H4 (cell line): ENCODE measurements at regions not wholly inside any gene's neighbourhood (a gene's known extent, or its start where the extent isn't known, plus 50 kb on each side); places are given as distances from the start of the nearest gene placed in this dataset.
"Not testable (repeated sequence)": the region's sequence is repeated elsewhere in the genome, so short reads cannot be mapped to it uniquely, and the experiment has no call there.

Experiments used
- DNase-seq: peaks from one replicate; pipeline ENCODE4 v3.0.0-alpha.2; 2015; ENCODE audit warnings: low spot score

DNA sequence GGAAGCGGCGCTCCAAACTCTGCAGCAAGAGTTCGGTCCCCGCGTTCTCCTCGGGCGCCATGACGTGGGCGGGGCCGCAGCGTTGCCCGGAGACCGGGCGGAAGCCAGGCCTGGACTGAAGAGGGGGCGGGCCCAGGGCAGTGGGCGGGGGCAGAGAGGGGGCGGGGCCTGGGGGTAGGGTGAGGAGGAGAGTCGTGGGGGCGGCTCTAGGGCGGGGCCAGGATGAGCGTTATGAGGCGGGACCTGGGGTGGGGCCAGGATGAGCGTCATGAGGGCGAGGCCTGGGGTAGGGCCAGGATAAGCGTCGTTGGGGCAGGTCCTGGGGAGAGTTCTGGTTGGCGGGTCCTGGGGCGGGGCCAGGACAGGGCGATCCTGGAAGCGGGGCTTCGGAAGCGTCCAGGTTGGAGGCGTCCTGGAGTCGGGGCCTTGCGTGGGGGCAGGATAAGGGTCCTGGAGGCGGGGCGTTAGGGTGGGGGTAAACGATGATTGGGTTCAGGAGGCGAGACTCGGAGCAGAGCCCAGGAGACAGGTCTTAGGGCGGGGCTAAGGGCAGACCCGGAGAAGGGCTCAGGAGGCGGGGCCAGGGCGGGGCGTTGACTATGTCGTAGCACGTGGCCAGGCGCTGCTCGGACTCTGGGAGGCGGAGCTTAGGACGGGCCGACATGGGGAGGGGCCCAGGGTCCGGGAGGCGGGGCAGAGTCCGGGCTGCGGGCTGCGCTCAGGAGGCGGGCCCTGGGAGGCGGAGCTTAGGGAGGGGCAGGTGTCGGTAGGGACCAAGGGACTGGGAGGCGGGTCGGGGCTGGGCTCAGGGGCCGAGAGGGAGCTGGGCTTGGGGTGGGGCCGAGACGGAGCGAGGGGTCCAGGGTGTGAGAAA lies 131.1 kb upstream of the ALDH3B2 start:
- peak; percentile 93 for DNase-seq

DNA sequence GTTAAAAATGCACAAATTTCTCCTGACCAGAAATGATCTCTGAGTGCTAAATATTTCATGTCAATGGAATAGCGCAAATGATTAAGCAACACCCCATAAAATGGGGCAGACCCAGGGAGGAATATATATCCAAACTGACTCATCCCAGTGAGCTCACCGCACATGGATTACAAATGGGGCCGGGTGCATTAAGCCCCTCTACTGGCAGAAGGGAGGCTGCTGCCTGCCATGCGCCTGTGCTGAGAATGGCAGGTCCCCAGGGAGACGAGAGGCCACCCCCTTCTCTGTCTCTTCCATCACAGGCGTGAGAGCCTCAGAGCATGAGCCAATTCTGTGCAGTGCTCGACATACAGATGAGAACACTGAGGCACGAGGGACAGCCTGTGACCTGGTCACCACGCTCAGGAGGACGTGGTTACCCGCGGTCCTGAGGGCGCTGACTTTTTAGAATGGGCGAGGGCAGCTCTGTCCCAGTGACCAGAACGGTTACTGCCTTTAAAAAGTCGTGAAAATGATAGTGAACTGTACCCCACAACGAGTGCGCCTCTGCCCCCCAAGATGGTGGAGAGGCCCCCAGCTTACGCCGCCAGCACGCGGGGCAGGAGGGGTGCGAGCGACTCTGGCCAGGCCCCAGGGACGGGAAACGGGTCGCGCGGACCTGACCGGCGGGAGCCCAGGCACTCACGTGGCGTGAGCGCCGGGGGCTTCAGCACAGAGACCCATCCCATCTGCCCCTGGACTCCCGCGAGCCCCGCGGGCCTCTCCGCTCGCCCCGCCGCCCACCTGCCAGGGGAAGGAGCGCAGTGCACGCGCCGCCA lies 130.2 kb upstream of the ALDH3B2 start:
- DNase-seq = peak; percentile 22

DNA sequence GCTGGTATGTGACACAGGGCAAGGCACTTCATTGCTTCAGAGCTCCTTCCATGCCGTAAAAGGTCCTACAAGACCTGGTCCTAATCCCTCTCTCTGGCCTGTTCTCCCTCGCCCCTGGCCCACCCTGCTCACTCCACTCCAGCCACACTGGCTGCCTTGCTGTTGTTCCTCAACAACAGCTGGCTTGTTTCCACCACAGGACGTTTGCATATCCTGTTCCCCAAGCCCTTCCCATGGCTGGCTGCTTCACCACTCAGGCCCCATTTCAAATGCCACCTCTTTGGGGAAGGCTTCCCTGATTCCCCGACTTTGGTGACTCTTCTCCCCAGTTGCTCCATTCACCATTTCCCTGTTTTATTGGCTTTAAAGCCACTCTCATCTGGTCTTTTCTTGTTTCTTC lies 129.1 kb upstream of the ALDH3B2 start:
- DNase-seq = not testable (repeated sequence)

DNA sequence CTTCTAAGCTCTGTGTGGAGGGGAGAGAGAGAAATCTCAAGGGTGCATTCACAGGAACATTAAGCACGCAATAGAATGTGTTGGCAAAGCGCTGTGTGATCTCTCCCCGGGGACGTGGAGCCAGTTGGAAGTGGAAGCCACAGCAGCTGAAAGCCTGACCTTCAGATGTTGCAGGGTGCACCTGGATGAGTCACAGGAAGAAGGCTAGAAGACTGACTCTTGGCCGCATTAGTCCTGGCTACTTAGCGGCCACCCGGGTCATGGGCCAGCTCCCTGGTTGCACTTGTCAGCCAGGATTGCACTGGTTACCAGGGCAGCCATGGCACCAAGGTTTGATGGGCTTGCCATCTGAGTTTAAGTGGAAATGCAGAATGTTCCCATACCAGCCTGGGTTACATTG lies 128.6 kb upstream of the ALDH3B2 start:
- DNase-seq = not testable (repeated sequence)

DNA sequence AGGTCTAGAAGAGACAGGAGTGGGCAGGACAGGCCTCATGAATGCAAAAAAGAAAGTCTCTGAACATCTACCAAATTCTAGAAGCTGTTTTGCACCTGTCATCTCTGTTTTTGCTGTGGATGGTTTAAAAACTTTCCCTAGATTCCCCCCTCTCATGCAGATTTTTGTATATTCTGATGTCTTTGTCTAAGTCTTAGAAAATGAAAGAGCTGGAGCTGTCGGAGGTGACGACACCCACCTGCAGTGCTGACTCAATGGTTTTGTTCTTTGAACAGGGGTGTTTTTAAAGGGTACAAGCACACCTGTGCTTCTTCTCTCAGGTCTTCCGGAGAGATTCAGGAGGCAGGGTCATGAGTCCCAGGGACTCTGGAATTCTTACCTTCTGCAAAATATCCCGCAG lies 128.2 kb upstream of the ALDH3B2 start:
- DNase-seq = not testable (repeated sequence)

DNA sequence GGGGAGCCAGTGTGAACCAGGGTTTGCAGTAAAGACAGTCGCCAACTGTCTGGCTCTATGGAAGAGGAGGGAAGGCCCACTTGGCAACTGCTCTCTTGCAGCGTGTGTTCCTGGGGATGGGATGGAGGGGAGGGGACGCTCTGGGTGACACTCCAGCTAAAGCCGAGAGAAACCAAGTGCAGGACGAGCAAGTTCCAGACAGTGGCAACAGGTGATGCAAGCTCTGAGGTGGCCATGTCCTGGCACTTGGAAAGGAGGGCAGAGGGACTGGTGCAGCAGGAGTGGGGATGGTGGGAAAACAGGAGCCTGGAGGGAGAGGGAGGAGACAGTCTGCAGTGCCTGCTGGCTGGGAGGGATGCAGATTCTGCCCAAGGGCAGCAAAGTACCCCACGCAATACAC lies 127.0 kb upstream of the ALDH3B2 start:
- not testable (repeated sequence) for DNase-seq

DNA sequence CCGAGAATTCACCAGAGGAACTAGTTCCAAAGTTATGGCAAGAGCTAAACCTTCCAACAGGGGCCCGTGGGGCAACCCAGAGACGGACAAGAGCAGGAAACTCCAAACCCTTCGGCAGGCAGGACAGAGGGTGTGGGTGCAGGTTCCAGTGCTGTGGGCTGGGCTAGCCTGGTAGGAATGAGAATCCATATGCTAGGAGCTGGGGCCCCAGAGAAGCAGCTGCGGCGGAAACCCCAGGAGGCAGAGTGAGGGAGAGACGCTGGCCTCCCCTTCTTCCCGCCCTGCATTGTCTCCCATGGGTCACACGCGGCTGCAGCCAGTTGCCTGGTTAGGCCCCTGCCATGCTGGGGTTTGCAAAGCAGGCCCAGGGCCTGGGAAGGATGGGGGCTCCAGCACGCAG lies 126.2 kb upstream of the ALDH3B2 start:
- not testable (repeated sequence) for DNase-seq

DNA sequence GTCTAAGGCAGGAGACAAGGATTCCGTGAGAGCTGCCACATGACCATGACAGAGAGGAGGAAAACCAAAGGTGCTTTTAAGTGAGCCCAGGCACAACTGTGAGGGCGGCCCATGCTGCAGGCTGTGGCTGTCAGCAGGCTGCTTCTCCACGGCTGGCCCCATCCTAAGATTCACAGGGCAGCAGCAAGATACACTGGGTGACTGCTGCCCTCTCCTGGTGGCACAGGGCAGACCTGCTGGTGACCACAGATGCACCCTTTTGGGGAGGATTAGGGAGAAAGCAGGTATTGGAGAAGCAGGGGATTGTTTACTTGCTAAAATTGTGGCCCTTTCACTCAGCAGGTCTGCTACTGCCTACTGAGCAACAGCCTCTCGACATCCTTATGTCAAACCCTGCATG lies 125.4 kb upstream of the ALDH3B2 start:
- not testable (repeated sequence) for DNase-seq

DNA sequence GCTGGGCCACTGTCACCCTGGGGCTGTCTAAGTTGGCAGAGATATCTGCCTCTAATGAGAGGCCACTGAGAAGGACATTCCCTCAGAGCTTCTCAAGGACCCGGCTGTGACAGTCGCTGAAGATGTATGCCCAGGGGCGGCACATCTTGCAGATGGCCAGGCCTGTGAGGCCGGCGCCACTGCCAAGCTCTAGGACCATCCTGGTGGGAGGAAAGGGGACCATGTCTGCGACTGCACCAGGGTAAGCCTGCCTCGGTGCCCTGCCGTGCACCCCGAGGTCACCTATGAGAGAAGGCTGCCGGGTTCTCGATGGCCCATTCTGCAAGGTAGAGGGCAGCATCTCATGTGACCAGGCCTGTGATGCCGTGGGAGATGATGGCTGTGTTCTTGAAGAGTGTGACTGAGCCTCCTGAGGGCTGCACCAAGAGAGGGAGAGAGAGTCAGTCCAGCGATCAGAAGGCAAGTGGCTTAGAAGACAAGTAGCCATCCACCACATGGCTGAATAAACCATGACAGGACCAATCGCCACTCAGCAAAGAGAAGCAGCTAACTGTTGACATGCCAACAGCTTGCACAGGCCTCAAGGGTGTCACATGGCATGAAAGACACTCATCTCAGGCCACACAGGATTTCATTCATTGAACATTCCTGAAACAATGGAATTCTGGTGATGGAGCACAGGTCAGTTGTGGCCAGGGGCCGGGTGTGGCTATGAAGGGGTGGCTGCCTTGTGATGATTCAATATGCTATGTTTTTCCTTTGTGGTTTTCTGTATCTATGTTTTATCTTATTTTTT lies 123.5 kb upstream of the ALDH3B2 start:
- DNase-seq = peak; percentile 33

DNA sequence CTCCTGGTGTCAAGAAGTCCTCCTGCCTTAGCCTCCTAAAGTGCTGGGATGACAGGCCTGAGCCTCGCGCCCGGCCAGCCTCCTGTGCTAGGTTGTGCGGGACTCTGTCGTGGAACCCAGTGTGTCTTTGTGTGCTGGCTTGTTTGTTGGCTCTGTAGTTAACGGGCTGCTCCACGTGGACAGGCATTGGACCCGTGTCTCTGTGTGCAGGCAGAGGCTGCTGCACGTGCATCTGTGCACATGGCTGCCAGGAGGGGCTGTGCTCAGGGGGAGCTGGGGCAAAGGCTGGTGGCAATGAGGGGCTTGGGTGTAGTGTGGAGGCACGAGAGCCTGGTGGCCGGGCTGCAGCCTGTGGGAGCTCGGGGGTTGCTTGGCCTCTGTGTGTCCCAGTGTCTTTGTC lies 121.3 kb upstream of the ALDH3B2 start:
- DNase-seq = no peak

DNA sequence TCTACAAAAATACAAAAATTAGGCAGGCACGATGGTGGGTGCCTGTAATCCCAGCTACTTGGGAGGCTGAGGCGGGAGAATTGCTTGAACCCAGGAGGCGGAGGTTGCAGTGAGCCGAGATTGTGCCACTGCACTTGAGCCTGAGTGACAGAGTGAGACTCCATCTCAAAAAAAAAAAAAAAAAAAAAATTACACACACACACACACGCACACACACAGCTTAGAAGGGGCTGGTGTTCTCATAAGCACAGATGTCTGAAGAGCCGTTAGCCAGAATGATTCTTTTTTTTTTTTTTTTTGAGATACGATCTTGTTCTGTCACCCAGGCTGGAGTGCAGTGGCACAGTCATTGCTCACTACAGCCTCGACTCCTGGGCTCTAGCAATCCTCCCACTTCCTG lies 119.3 kb upstream of the ALDH3B2 start:
- DNase-seq = not testable (repeated sequence)

DNA sequence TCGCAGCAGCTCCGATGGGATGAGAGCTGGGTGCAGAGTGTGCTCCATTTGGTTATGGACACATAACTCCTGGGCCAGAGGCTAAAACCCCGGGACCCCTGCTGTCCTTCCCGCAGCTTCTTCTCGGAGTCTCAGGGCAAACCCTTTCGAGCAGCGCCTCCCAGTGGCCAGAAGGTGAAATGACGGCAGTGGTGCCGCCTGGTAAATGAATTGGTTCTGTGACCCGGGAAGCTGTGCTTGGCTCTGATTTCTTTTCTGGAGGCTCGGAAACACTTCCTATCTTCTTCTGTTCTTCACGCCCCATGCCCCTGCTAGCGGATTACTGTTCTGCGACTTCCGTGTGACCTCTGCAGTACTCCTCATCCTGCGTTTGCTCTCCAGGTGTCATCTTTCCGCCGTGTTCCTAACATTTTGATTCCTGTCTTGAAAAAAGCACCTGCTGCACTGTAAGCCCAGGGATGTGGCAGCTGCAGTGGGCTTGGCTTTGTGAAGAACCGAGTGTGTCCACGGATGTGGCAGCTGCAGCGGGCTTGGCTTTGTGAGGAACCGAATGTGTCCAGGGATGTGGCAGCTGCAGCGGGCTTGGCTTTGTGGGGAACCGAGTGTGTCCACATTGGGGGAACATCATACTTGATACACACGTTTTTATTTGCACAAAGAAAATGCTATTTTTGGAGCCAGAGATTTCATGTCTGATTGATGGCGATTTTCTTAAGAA lies 118.0 kb upstream of the ALDH3B2 start:
- not testable (repeated sequence) for DNase-seq

DNA sequence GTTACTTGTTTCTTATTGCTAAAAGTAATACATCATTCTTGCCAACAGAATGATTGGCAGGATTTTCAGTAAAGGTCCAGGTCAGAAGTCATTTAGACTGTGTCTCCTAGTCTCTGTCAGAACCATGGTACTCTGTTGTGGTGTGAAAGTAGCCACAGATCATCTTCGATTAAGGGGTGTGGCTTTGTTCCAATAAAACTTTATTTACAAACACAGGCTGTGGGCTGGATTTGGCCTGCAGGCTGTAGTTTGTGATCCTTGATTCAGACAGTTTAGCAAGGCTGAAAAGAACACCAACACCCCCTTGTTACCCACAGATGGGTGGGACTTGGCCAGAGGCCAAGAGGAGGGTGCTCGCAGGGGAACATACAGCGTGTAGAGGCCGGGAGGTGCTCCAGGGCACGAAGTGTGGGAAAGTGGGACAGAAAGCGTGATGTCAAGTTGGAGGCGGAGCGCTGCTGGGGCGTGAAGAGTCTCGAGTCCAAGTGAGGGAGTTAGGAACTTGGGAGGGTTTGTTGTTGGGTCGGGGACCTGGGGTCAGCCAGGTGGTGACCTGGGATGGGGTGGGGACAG lies 117.3 kb upstream of the ALDH3B2 start:
- DNase-seq = not testable (repeated sequence)

DNA sequence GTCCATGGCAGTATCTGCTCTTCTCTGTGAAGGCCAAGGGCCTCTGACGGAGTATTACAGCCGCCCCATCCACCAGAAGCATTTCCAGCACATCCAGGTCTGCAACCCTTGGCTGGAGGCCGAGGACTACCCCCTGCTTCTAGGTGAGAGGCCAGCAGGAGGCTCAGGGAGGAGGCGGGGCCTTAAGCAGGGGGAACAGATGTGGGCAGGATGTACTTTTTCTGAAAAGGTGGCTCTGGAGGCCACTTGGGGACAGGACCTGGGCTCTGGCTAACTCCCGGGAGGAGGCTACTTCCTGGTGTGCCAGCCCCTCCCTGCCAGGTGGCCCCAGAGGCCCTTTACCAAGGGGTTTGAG lies 113.9 kb upstream of the ALDH3B2 start:
- not testable (repeated sequence) for DNase-seq

DNA sequence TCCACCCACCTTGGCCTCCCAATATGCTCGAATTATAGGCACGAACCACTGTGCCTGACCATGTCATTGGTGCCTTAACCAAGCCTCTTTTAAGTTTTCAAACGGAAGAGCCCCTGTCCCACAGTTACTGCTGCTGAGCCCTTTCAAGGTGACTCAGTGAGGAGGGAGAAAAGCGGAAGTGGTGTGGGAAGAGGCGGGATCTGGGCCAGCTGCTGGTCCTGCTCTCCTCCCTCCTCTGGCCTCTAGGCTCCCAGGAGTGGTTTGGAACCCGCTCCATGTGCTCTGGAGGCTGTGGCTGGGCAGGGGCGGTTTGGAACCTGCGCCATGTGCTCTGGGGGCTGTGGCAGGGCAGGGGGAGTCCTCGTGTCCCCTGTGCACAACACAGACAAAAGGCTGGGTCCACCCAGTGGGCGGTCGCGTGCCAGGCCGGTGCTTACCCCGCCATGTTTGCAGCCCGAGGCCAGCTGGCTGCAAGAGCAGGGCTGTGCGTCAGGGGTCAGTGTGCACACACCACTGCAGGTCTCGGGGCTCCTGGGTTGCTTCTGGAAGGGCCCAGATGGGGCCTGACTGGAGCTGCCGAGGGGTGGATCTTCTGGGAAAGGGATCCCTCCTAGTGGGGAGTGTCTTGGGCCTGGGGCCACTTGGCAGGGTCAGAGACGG lies 113.4 kb upstream of the ALDH3B2 start:
- not testable (repeated sequence) for DNase-seq

DNA sequence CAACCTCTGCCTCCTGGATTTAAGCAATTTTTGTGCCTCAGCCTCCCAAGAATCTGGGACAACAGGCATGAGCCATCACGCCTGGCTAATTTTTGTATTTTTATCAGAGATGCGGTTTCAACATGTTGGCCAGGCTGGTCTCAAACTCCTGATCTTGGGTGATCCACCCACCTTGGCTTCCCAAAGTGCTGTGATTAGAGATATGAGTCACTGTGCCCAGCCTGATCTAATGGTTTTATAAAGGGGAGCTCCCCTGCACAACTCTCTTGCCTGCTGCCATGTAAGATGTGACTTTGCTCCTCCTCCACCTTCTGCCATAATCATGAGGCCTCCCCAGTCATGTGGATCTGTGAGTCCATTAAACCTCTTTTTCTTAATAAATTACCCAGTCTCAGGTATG lies 107.5 kb upstream of the ALDH3B2 start:
- not testable (repeated sequence) for DNase-seq

DNA sequence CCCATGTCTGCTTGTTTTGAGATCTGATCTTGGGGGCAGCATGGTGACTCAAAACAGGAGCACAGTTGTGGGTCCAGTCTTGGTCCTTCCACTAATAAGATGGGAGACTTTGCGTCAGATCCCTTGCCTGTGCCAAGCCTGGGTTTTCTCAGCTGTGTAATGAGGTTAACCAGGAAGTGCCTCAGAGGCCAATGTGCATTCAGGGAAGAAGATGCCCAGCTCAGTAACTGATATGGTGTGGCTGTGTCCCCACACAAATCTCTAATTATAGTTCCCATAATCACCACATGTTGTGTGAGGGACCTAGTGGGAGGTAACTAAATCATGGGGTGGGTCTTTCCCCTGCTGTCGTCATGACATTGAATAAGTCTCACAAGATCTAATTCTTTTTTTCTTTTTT lies 107.1 kb upstream of the ALDH3B2 start:
- DNase-seq = not testable (repeated sequence)

DNA sequence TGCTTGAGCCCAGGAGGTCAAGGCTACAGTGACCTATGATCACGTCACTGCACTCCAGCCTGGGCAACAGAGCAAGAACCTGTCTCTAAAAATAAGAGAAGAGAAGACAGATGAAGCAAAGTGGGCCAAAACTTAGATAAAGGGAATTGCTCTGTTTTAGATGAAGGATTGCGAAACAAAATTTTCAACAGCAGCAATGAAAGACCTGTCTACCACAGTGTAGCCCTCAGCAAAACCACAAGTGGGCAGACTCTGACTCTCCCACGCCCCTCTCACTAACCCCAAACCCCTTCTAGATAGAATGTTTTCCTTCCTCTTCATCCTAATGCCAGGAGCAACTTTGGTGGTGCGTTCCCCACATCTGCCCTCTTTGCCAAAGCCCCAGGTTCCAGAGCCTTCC lies 105.6 kb upstream of the ALDH3B2 start:
- no peak for DNase-seq

DNA sequence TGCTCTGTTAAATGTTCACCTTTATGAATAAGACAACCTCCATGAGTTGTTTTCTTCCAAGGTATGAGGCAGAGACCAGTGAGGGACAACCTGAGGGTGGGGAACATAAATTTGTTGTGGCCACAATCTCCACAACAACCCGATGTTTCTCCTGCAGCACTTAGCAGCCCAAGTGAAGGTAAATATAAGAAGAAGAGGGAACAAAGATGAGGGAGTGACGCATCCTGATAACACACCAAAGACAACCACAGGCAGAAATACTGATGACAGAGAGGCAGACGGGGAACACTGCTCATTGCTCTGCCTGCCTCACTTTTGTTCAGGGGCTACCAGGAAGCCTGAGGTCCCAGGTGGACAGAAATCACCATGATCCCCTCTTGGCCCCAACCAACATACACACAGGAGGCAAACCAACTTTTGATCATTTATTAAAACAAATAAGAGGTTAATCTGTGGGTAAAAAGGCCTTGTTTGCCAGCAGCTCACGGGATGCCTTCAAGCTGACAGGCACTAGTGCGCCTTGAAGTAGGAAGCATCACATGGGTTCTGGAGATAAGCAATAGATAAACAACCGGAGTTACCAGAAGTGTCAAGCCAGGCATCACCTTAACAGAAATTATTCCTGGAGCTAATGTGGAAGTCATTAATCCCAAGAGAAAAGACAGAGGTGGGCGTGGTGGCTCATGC lies 104.9 kb upstream of the ALDH3B2 start:
- not testable (repeated sequence) for DNase-seq
